GM23338 (cell line): ENCODE measurements at regions not wholly inside any gene's neighbourhood (a gene's known extent, or its start where the extent isn't known, plus 50 kb on each side); places are given as distances from the start of the nearest gene placed in this dataset.

Experiments
- CREB1 ChIP-seq: fragments of 250-450 bp; sonication (Bioruptor Pico); IDR thresholded peaks from 2 replicates; pipeline ENCODE4 v1.5.0; 2020; ENCODE audit warnings: low read depth, mild to moderate bottlenecking, moderate library complexity
- CTCF ChIP-seq, 2 experiments: fragments of 200-600 bp in 1 of 2; sonication (generic) in 1 of 2; conservative IDR thresholded peaks; 2 replicates each; pipeline versions ENCODE4 v1.5.1 to v1.6.1; 2016 to 2017; ENCODE audit warnings: antibody characterized with exemption in 2 of 2, low read depth in 2 of 2, mild to moderate bottlenecking in 2 of 2, moderate library complexity in 1 of 2
- ETS1 ChIP-seq: IDR thresholded peaks from 2 replicates; pipeline ENCODE4 v1.6.1; 2016; ENCODE audit warnings: antibody characterized with exemption
- EZH2 ChIP-seq: fragments of 200-600 bp; sonication (generic); IDR thresholded peaks from one replicate; pipeline ENCODE4 v1.8.0; 2017; ENCODE audit warnings: antibody characterized with exemption, mild to moderate bottlenecking, low read depth; ENCODE audit not compliant: unreplicated experiment
- EZH2phosphoT487 ChIP-seq: fragments of 200-600 bp; sonication (generic); IDR thresholded peaks from one replicate; pipeline ENCODE4 v1.8.1; 2018; ENCODE audit warnings: antibody characterized with exemption; ENCODE audit not compliant: unreplicated experiment
- JUNB ChIP-seq: IDR thresholded peaks from one replicate; pipeline ENCODE4 v1.6.1; 2016; ENCODE audit warnings: antibody characterized with exemption; ENCODE audit not compliant: unreplicated experiment
- NANOG ChIP-seq: IDR thresholded peaks from 2 replicates; pipeline ENCODE4 v1.6.1; 2016; ENCODE audit warnings: antibody characterized with exemption, borderline replicate concordance
- POLR2AphosphoS5 ChIP-seq: IDR thresholded peaks from 2 replicates; pipeline ENCODE4 v1.6.1; 2016; ENCODE audit warnings: antibody characterized with exemption, low read depth
- REST ChIP-seq: IDR thresholded peaks from one replicate; pipeline ENCODE4 v1.6.1; 2018; ENCODE audit warnings: antibody characterized with exemption; ENCODE audit not compliant: unreplicated experiment
- STAT1 ChIP-seq: IDR thresholded peaks from one replicate; pipeline ENCODE4 v1.6.1; 2016; ENCODE audit warnings: antibody characterized with exemption; ENCODE audit not compliant: unreplicated experiment
- ZNF331 ChIP-seq: fragments of 250-450 bp; sonication (Bioruptor Pico); IDR thresholded peaks from 2 replicates; pipeline ENCODE4 v1.5.0; 2020; ENCODE audit warnings: low read depth, mild to moderate bottlenecking, moderate library complexity

- TF ChIP-seq CTCF (conservative IDR thresholded peaks at IDR 0.05; ENCODE audit: low read depth in 2 of 2) (no peak), EZH2 (no peak), NANOG (no peak), CREB1 (CRISPR knock-in tag) (no peak), ETS1 (no peak), ZNF331 (CRISPR knock-in tag) (no peak), REST (no peak), EZH2phosphoT487 (no peak), POLR2AphosphoS5 (no peak), JUNB (no peak), STAT1 (no peak)
Measured at GRCh38 chr14:34032720-34033119, 81.8 kb upstream of the EGLN3 start.
